ENCODE measurements at regions not wholly inside any gene's neighbourhood (a gene's known extent, or its start where the extent isn't known, plus 50 kb on each side); places are given as distances from the start of the nearest gene placed in this dataset.

- Histone ChIP-seq H3K23ac (ENCODE audit: insufficient read length) (no peak overlapping the region), H2BK5ac (ENCODE audit: low read depth, low read length) (no peak overlapping the region), H2AFZ (ENCODE audit: low read length) (0 out of 2 replicates have a peak overlapping the region, but pooled peaks have one; percentile 49), H4K5ac (ENCODE audit: insufficient read length, low read depth, low read length) (no peak overlapping the region), H3K4me1 (replicated peaks in 1 of 4; ENCODE audit: control insufficient read depth in 3 of 4, insufficient read depth in 4 of 4, low read length in 3 of 4) (peaks cover 0 to 4% (median 0%) of the 10 kb centered on the region in 4 experiments; a peak in 2 of 7 replicates), H2BK15ac (ENCODE audit: low read length) (no peak overlapping the region), H4K8ac (ENCODE audit: extremely low read depth, insufficient read depth, low read length) (no peak overlapping the region), H2BK120ac (replicated peaks; ENCODE audit: low read depth, low read length) (no peak overlapping the region), H3K4ac (replicated peaks; ENCODE audit: insufficient read length, low read depth, low read length) (no peak overlapping the region), H3K23me2 (ENCODE audit: low read depth, low read length) (no peaks in the 10 kb centered on the region), H3K4me2 (ENCODE audit: insufficient read depth in 1 of 2, low read depth in 2 of 2, low read length in 2 of 2) (no peak overlapping the region), H4K91ac (replicated peaks; ENCODE audit: insufficient read length, low read length) (no peak overlapping the region), H3K18ac (ENCODE audit: extremely low read depth, low read length) (no peak overlapping the region), H3K56ac (replicated peaks; ENCODE audit: insufficient read length, low read depth, low read length) (no peak overlapping the region), H2BK20ac (ENCODE audit: low read length) (0 out of 2 replicates have a peak overlapping the region, but pooled peaks have one; percentile 78), H3K36me3 (ENCODE audit: control insufficient read depth in 2 of 4, insufficient read depth in 4 of 4, low read length in 3 of 4) (no peaks in the 10 kb centered on the region), H3K79me1 (ENCODE audit: low read depth, low read length) (no peaks in the 10 kb centered on the region), H3K27ac (ENCODE audit: low read depth, low read length) (no peak overlapping the region), H3K9me3 (ENCODE audit: insufficient read depth in 2 of 2, low read depth in 1 of 2, low read length in 1 of 2) (no peaks in the 10 kb centered on the region), H3K14ac (ENCODE audit: insufficient read length) (no peak overlapping the region), H3K4me3 (ENCODE audit: extremely low read depth in 1 of 4, insufficient read depth in 2 of 4, low read depth in 3 of 4, low read length in 4 of 4) (no peak overlapping the region), H4K20me1 (replicated peaks in 1 of 2; ENCODE audit: control insufficient read depth in 1 of 2, insufficient read depth in 2 of 2, low read length in 2 of 2) (no peaks in the 10 kb centered on the region), H2BK12ac (ENCODE audit: low read depth, low read length) (no peak overlapping the region), H3K9ac (replicated peaks in 1 of 4; ENCODE audit: extremely low read depth in 1 of 4, low read depth in 3 of 4, low read length in 3 of 4) (no peak overlapping the region), H2AK5ac (ENCODE audit: low read depth, low read length) (no peak overlapping the region), H3K27me3 (replicated peaks in 1 of 4; ENCODE audit: control insufficient read depth in 3 of 4, extremely low read depth in 1 of 4, insufficient read depth in 3 of 4, low read length in 3 of 4) (no peaks in the 10 kb centered on the region), H3K79me2 (ENCODE audit: control insufficient read depth in 1 of 2, insufficient read depth in 2 of 2, low read length in 2 of 2) (no peaks in the 10 kb centered on the region)
- FAIRE-seq (peak; percentile 84), DNase-seq (ENCODE audit: low read depth in 1 of 2, low spot score in 2 of 2) (peak; percentile 21 to 73)
- ChIA-PET POLR2A (ENCODE audit: partially characterized antibody) (interaction anchor here (0.6 kb wide), 2 partner anchors 55 to 384 kb away, joined by 4 read pairs; no protein-coding TSS in a partner anchor), CTCF (ENCODE audit: partially characterized antibody) (interaction anchor here (0.6 to 2.1 kb wide), 16 partner anchors 12 to 469 kb away, joined by 3 to 10 read pairs (median 3); no protein-coding TSS in a partner anchor)
- 81% methylated on average over 3 of the region's 3 CpGs; no CpG with 5 or more reads in 1 of the 2 experiments for WGBS, 2 experiments (ENCODE audit: extremely low coverage in 1 of 2, insufficient coverage in 1 of 2, insufficient read length in 1 of 2, insufficient replicate concordance in 2 of 2, low coverage in 1 of 2, low lambda C conversion rate in 2 of 2, missing lambda C conversion rate in 1 of 2)
- peak; percentile 56 to 69 for TF ChIP-seq RAD21 (IDR thresholded peaks at IDR 0.05 in 1 of 2, conservative IDR thresholded peaks at IDR 0.05 in 1 of 2; ENCODE audit: low read depth in 2 of 2, low read length in 2 of 2)
- TF ChIP-seq BCL11A (IDR thresholded peaks at IDR 0.05; ENCODE audit: low read depth in 2 of 2, low read length in 2 of 2): no peak
- TF ChIP-seq SIN3A (conservative IDR thresholded peaks at IDR 0.05 in 1 of 2, IDR thresholded peaks at IDR 0.05 in 1 of 2; ENCODE audit: low read depth in 1 of 2, low read length in 2 of 2): no peak
- peak in 2 of 3 experiments; percentile 56 to 80; a peak in 3 of 4 replicates for TF ChIP-seq CTCF (IDR thresholded peaks at IDR 0.05; ENCODE audit: control extremely low read depth in 1 of 3, insufficient read depth in 1 of 3, low read depth in 1 of 3, low read length in 3 of 3)
- no peak for TF ChIP-seq JUN (IDR thresholded peaks at IDR 0.05; ENCODE audit: low read depth, low read length)
- TF ChIP-seq TBP (IDR thresholded peaks at IDR 0.05; ENCODE audit: low read depth, low read length): no peak
- no peak for TF ChIP-seq CTBP2 (IDR thresholded peaks at IDR 0.05; ENCODE audit: borderline replicate concordance, insufficient read depth, insufficient read length, low read length)
- no peak for TF ChIP-seq SUZ12 (IDR thresholded peaks at IDR 0.05; ENCODE audit: low read length)
- no peak for TF ChIP-seq SIRT6 (IDR thresholded peaks at IDR 0.05; ENCODE audit: low read length)
- no peak for TF ChIP-seq NANOG (IDR thresholded peaks at IDR 0.05; ENCODE audit: insufficient read depth, low read depth, low read length, poor library complexity, severe bottlenecking)
- TF ChIP-seq TEAD4 (IDR thresholded peaks at IDR 0.05; ENCODE audit: low read depth, low read length): no peak
Observed at GRCh38 chr7:52168085-52168484, 851.5 kb upstream of the COBL start.

All from H1 (cell line).